ENCODE measurements at regions not wholly inside any gene's neighbourhood (a gene's known extent, or its start where the extent isn't known, plus 50 kb on each side); places are given as distances from the start of the nearest gene placed in this dataset.

DNA sequence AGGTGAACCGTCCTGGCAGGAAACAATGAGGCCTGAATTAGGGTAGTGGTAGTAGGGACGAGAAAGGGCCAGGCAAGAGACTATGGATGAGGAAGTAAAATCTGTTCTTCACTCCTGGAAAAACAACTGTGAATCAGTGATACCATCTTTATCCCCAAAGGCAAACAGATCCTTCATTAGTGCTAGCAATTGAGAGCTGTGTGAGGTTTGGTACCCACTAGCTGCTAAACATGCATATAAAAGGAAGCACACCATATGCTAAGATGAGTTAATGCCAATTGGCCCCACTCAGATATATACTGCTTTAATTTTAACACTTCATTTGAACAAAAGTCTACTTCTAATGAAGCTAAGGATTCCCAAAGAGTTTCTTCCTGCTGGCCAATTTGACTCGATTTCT lies 244.8 kb upstream of the NR4A3 start:
- H3K27ac Mint-ChIP-seq, result no peak overlapping the region
- no peaks in the 10 kb centered on the region for H3K4me1 Mint-ChIP-seq (ENCODE audit: low read depth)
- no peak overlapping the region for H3K4me3 Mint-ChIP-seq
- TF ChIP-seq, protein P1, sequence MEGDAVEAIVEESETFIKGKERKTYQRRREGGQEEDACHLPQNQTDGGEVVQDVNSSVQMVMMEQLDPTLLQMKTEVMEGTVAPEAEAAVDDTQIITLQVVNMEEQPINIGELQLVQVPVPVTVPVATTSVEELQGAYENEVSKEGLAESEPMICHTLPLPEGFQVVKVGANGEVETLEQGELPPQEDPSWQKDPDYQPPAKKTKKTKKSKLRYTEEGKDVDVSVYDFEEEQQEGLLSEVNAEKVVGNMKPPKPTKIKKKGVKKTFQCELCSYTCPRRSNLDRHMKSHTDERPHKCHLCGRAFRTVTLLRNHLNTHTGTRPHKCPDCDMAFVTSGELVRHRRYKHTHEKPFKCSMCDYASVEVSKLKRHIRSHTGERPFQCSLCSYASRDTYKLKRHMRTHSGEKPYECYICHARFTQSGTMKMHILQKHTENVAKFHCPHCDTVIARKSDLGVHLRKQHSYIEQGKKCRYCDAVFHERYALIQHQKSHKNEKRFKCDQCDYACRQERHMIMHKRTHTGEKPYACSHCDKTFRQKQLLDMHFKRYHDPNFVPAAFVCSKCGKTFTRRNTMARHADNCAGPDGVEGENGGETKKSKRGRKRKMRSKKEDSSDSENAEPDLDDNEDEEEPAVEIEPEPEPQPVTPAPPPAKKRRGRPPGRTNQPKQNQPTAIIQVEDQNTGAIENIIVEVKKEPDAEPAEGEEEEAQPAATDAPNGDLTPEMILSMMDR (IDR thresholded peaks at IDR 0.05), result no peak
- no peak for DNase-seq
- peaks cover 17% of the 10 kb centered on the region for H3K27me3 Mint-ChIP-seq (ENCODE audit: insufficient read depth)
- H3K9me3 Mint-ChIP-seq, result no peaks in the 10 kb centered on the region
- no peaks in the 10 kb centered on the region for H3K36me3 Mint-ChIP-seq (ENCODE audit: low read depth)

DNA sequence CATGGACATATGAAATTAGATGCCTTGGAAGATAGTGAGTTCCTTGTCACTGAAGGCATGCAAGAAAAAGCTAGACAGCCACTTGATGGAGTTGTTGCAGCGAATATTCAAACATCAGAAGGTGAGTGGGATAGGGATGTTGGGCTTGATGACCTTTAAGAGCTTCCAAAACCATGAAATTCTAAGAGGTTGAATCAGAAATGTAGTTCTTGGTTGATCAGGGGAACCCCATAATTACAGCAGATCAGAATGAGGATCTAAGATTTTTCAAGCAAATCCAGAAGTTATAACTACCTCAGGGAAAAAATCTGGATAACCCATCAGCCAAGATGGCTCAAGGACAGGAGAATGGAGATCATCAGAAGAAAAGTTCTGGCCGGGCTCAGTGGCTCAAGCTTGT lies 244.3 kb upstream of the NR4A3 start:
- H3K36me3 Mint-ChIP-seq (ENCODE audit: low read depth), result no peaks in the 10 kb centered on the region
- peaks cover 22% of the 10 kb centered on the region for H3K27me3 Mint-ChIP-seq (ENCODE audit: insufficient read depth)
- H3K4me3 Mint-ChIP-seq, result no peak overlapping the region
- H3K9me3 Mint-ChIP-seq, result no peaks in the 10 kb centered on the region
- TF ChIP-seq, protein P1 (IDR thresholded peaks at IDR 0.05), result no peak
- H3K4me1 Mint-ChIP-seq (ENCODE audit: low read depth), result no peaks in the 10 kb centered on the region
- no peak for DNase-seq
- H3K27ac Mint-ChIP-seq, result no peak overlapping the region

DNA sequence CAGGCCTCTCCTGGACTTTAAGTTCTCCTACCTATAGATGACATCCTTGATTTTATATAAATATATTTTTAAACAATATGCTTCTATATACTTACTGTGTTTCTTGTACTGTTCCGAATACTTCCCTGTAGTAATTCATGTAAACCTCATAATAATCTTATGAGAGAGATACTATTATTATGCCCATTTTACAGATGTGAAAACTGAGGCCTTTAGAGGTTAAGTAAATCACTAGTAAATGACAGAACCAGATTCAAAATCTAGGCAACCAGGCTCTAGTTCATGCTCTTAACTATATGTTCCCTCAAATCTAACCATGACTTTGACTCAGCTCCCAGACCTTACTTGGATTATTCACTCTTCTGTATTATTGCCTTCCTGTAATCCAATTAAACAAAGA lies 243.0 kb upstream of the NR4A3 start:
- Mint-ChIP-seq H3K27ac (no peak overlapping the region), H3K27me3 (ENCODE audit: insufficient read depth) (peaks cover 27% of the 10 kb centered on the region), H3K4me3 (no peak overlapping the region), H3K36me3 (ENCODE audit: low read depth) (no peaks in the 10 kb centered on the region), H3K4me1 (ENCODE audit: low read depth) (no peaks in the 10 kb centered on the region), H3K9me3 (no peaks in the 10 kb centered on the region)
- TF ChIP-seq, protein P1 (IDR thresholded peaks at IDR 0.05), result no peak
- no peak for DNase-seq

DNA sequence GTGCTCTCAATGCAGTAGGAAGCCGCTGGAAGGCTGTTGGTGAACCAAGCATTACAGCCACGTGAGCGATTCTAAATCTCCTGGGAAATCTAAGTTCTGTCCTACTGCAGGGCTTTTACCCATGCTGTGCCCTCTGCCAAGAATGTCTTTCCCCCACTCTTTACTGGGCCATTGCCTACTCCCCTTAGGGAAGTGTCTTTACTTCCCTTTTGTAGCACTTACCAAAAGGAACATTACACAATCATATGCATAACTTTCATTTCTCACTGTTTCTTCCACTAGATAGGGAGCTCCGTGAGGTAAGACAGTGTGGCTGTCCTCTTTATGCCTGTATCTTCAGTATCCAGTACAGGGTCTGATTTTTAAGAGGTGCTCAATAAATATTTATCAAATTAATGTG lies 241.7 kb upstream of the NR4A3 start:
- Mint-ChIP-seq H3K9me3 (no peaks in the 10 kb centered on the region), H3K27ac (no peak overlapping the region), H3K4me3 (no peak overlapping the region), H3K36me3 (ENCODE audit: low read depth) (no peaks in the 10 kb centered on the region), H3K27me3 (ENCODE audit: insufficient read depth) (peaks cover 29% of the 10 kb centered on the region), H3K4me1 (ENCODE audit: low read depth) (no peaks in the 10 kb centered on the region)
- DNase-seq, result no peak
- TF ChIP-seq, protein P1 (IDR thresholded peaks at IDR 0.05), result no peak

DNA sequence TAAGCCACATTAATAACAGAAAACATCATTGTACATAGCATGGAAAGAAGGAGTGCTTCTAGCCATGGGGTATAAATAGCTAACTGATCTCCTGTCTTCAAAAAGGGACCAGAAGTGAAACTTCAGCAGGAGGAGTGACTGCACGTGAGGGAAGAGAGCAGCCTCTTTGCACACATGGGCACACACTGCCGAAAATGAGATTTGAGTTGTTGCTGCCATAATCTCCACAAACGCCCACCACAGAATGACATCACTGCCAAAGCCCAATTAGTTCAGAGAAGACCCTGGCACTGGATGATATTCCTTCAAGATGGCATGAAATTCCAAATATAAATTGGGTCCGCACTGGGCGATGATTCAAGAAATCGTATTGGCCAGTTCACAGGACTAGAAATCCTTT lies 238.9 kb upstream of the NR4A3 start:
- TF ChIP-seq, protein P1 (IDR thresholded peaks at IDR 0.05), result no peak
- Mint-ChIP-seq H3K27me3 (ENCODE audit: insufficient read depth) (peaks cover 25% of the 10 kb centered on the region), H3K36me3 (ENCODE audit: low read depth) (no peaks in the 10 kb centered on the region), H3K4me3 (no peak overlapping the region), H3K27ac (no peak overlapping the region), H3K4me1 (ENCODE audit: low read depth) (no peaks in the 10 kb centered on the region), H3K9me3 (no peaks in the 10 kb centered on the region)
- DNase-seq, result no peak

DNA sequence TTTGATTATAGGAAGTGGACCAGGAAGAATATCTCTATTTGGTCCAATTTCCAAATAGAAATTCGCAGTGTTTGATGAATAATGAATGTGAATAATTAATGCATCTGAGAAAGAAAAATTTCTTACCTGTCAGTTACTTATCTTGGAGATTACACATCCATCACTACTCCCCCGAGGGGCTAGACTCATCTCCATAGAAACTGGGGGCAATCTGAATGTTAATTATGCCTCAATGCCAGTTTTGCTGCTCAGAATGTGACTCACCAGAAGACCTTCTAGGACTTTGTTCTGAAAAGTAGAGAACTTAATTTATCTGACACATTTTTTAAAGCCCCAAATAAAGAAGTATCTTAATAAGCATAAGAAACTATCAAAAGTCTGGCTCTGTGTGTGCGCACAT lies 233.4 kb upstream of the NR4A3 start:
- Mint-ChIP-seq H3K4me1 (ENCODE audit: low read depth) (no peaks in the 10 kb centered on the region), H3K36me3 (ENCODE audit: low read depth) (no peaks in the 10 kb centered on the region), H3K4me3 (no peak overlapping the region), H3K27ac (no peak overlapping the region), H3K27me3 (ENCODE audit: insufficient read depth) (peaks cover 11% of the 10 kb centered on the region), H3K9me3 (no peaks in the 10 kb centered on the region)
- no peak for DNase-seq
- TF ChIP-seq, protein P1 (IDR thresholded peaks at IDR 0.05), result no peak
